ENCODE measurements at regions not wholly inside any gene's neighbourhood (a gene's known extent, or its start where the extent isn't known, plus 50 kb on each side); places are given as distances from the start of the nearest gene placed in this dataset.

DNA sequence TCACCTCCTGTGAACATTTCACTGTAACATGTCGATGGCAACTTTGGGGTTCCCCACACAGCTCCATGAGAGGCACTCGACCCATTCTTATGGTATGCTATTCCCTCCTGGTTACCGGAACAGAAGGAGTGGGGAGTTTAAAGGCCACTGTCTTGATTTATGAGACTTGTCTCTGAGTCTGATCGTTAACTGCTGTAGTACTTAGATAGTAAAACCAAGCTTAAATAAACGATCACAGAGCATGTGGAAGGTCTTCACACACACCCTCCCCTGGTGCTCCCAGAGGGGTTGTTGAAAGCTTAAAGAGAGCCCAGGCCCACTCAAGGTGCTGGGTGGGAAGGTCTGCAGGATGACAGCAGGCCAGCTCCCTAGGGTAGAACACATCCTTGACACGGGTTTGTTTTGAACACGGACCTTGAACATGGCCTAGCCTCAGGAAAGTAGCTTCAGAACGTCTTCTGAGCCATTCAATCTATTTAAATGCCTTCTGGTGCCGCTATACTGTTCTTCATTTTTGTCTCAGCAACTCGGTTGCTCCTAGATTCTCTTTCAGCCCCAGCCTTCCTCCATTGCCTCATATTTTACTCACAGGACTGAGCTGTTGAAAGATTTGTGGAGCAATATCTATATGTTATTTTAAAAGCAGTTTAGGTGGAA lies 335.3 kb downstream of the FGFR2 start:
- no peaks in the 10 kb centered on the region for H3K36me3 ChIP-seq
- no peak overlapping the region for H3K4me3 ChIP-seq (replicated peaks in 1 of 3)
- H3K27me3 ChIP-seq, result no peaks in the 10 kb centered on the region
- intact Hi-C loops (cut with DNase I), result no loop called here
- DNase-seq, result no peak
- no peak overlapping the region for H3K27ac ChIP-seq
- H3K9me3 ChIP-seq, result no peaks in the 10 kb centered on the region
- TF ChIP-seq CTCF (IDR thresholded peaks at IDR 0.05), result no peak
- no peak for TF ChIP-seq POLR2A (IDR thresholded peaks at IDR 0.05)
- H3K4me1 ChIP-seq, result peaks cover 9 to 20% of the 10 kb centered on the region in 2 donors
- WGBS, 2 donors, result 67 to 75% methylated on average over 10 of the region's 10 CpGs

- intact Hi-C loops (cut with DNase I), result no loop called here
These were observed 334.8 kb downstream of the FGFR2 start for GRCh38 chr10:121263431-121263783.

GRCh38 chr10:121265360-121266123 lies 332.7 kb downstream of the FGFR2 start:
- no peaks in the 10 kb centered on the region for H3K27me3 ChIP-seq
- TF ChIP-seq POLR2A (IDR thresholded peaks at IDR 0.05) (no peak), CTCF (IDR thresholded peaks at IDR 0.05) (peak in 1 of 6 experiments; percentile 5)
- H3K36me3 ChIP-seq, result no peaks in the 10 kb centered on the region
- WGBS, 2 donors, result 43 to 49% methylated on average over 6 of the region's 6 CpGs
- peak overlapping the region in 1 of 3 donors; percentile 4 for H3K27ac ChIP-seq
- H3K4me1 ChIP-seq, result peaks cover 12 to 20% of the 10 kb centered on the region in 2 donors
- no peak for DNase-seq
- intact Hi-C loops (cut with DNase I), result no loop called here
- H3K9me3 ChIP-seq, result no peaks in the 10 kb centered on the region
- H3K4me3 ChIP-seq (replicated peaks in 1 of 3), result no peak overlapping the region

More at GRCh38 chr10:121263431-121263783, 334.8 kb downstream of the FGFR2 start:
- Histone ChIP-seq H3K4me1 (peaks cover 12 to 20% of the 10 kb centered on the region in 2 donors), H3K27ac (no peak overlapping the region), H3K4me3 (replicated peaks in 1 of 3) (no peak overlapping the region), H3K36me3 (no peaks in the 10 kb centered on the region), H3K9me3 (no peaks in the 10 kb centered on the region), H3K27me3 (no peaks in the 10 kb centered on the region)
- WGBS, 2 donors, result 71 to 76% methylated on average over 6 of the region's 6 CpGs
- DNase-seq, result no peak
- no peak for TF ChIP-seq CTCF (IDR thresholded peaks at IDR 0.05)
- TF ChIP-seq POLR2A (IDR thresholded peaks at IDR 0.05), result no peak

DNA sequence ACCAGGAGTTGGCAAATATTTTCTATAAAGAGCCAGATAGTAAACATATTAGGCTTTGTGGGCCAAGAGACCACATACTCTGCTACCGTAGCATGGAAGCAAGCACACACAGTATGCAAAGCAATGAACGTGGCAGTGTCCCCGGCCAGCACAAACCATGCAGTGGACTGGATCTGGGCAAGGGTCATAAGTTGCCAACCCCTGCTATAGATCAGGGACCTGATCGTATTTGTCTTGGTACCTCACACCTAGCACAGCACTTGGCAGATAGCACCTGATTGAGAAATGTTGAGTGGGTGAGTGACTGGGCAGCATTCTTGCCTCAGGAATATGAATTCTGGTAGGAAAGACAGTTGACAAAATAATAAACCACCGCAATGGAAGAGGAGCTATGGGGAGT lies 331.9 kb downstream of the FGFR2 start:
- no peak overlapping the region for H3K27ac ChIP-seq
- H3K4me3 ChIP-seq (replicated peaks in 1 of 3), result no peak overlapping the region
- H3K4me1 ChIP-seq, result peaks cover 12 to 20% of the 10 kb centered on the region in 2 donors
- DNase-seq, result no peak
- H3K9me3 ChIP-seq, result no peaks in the 10 kb centered on the region
- H3K27me3 ChIP-seq, result no peaks in the 10 kb centered on the region
- 74 to 78% methylated on average over 5 of the region's 5 CpGs for WGBS, 2 donors
- no peak for TF ChIP-seq CTCF (IDR thresholded peaks at IDR 0.05)
- no peak for TF ChIP-seq POLR2A (IDR thresholded peaks at IDR 0.05)
- no peaks in the 10 kb centered on the region for H3K36me3 ChIP-seq
- intact Hi-C loops (cut with DNase I), result no loop called here

Data from thyroid gland (tissue), 4 donors.